Loucy (cell line): ENCODE measurements at regions not wholly inside any gene's neighbourhood (a gene's known extent, or its start where the extent isn't known, plus 50 kb on each side); places are given as distances from the start of the nearest gene placed in this dataset.

Experiments used
- EZH2phosphoT487 ChIP-seq: fragments of 200-600 bp; IDR thresholded peaks from 2 replicates; pipeline ENCODE4 v1.6.1; 2018; ENCODE audit warnings: antibody characterized with exemption, mild to moderate bottlenecking, moderate library complexity, borderline replicate concordance
- TF ChIP-seq, protein P1 (sequence below): fragments of 200-600 bp; sonication (generic); conservative IDR thresholded peaks from 2 replicates; pipeline ENCODE4 v1.5.1; 2014; ENCODE audit warnings: mild to moderate bottlenecking, antibody characterized with exemption, low read length

DNA sequence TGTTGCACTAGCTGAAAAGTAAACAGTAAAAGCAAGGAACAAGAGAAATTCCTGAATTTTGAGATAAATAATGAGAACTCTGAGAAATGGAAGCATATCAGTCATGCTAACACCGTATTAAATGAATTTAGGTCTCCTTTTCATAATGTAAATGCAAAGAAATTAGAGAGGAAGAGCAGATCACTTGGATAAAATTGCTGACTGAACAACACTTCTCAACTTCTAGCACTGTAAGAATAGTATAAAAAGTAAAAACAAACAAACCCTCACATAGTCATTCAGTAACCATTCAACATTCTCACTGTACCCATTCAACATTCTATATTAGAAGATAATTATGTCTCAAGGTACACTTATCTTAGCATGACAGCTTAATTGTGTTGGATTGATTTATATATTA is 217.3 kb upstream of the LRFN5 start:
- TF ChIP-seq, protein P1, sequence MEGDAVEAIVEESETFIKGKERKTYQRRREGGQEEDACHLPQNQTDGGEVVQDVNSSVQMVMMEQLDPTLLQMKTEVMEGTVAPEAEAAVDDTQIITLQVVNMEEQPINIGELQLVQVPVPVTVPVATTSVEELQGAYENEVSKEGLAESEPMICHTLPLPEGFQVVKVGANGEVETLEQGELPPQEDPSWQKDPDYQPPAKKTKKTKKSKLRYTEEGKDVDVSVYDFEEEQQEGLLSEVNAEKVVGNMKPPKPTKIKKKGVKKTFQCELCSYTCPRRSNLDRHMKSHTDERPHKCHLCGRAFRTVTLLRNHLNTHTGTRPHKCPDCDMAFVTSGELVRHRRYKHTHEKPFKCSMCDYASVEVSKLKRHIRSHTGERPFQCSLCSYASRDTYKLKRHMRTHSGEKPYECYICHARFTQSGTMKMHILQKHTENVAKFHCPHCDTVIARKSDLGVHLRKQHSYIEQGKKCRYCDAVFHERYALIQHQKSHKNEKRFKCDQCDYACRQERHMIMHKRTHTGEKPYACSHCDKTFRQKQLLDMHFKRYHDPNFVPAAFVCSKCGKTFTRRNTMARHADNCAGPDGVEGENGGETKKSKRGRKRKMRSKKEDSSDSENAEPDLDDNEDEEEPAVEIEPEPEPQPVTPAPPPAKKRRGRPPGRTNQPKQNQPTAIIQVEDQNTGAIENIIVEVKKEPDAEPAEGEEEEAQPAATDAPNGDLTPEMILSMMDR = no peak
- TF ChIP-seq EZH2phosphoT487 = no peak
